Lung microvascular endothelial cell (primary cell): ENCODE measurements at regions not wholly inside any gene's neighbourhood (a gene's known extent, or its start where the extent isn't known, plus 50 kb on each side); places are given as distances from the start of the nearest gene placed in this dataset.

Experiments used
- DNase-seq, 2 donors: peaks; one replicate each; pipeline versions ENCODE4 v3.0.0 to v3.0.0-alpha.2; 2010; ENCODE audit warnings: low read depth in 2 of 2

DNA sequence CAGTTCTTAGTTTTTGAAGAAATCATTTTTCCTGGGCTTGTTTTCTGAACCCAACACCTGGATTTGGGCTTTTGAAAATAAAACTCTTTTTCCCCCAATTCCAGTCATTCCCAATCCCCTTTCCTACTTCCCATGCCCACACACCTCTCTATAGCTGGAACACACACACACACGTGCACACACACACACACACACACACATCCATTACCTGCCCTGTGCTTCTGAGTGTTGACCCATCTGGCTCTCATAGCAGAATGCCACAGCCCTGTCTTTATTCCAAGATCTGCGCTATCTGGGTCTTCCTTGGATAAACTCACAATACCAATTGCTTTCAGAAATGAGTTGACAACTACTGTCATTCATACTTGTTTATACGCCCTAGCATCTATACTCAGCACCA, 54.9 kb upstream of the C4orf54 start:
- DNase-seq = no peak

DNA sequence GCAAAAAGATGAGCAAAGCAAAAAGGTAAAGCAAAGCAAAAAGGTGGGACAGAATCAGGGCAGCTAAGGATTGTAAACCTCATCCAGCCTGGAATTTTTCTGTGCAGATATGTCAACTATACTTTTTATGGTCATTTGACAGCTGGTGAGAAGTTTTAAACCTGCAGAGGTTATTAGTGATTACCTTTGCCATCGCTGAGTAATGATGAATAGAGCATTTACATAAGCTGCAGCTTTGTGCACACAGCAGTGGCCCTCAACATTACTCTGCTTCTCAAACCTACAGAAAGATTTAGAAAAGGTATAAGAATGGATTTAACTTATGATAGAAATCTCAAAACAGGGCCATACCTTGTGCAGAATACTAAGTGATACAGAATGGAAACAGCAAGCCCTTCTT, 54.5 kb upstream of the C4orf54 start:
- no peak for DNase-seq

DNA sequence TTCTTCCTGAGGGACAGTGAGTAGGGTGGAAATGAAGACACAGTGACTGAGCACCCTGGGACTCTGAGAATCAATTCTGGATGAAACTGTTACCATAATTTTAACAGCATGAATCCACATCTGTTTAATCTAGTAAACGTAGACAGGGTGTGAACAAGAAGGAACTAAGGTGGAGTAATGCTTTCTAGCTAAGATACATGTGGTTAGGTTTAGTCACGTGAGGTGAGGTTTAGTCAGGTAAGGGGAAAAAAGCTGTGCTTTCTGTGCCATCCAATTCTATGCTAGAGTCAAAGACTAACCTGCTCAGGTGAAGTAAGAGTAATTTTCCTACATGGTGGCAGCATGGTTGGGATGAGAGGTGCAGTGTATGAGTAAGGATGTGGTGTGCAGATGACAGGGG, 54.0 kb upstream of the C4orf54 start:
- no peak for DNase-seq

DNA sequence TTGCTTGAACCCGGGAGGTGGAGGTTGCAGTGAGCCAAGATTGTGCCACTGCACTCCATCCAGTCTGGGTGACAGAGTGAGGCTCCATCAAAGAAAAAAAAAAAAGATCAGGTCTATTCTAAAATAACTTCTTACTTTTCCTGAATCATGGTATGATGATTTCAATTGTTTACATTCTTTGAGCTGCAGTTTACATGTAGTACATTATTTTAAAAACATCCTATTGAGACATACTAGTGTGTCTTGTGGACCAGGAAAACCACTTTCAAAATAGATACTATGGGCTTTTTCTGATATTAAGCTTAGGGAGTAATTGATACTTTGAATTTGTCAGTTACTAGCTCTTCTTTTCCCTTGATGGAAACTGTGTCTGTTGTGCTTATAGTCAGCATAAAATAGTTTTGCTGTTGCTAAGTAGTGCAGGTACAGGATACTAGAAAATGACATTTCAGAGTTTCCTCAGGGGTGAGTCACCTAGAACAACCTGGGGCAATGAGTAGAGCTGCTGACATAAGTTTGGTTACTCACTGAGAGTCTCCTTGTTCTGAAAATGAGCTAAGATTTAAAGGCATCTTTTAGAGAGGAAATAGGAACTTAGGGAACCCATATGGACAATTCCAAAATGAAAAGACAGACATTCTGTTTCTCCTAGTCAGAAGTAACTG, 53.2 kb upstream of the C4orf54 start:
- DNase-seq = no peak

DNA sequence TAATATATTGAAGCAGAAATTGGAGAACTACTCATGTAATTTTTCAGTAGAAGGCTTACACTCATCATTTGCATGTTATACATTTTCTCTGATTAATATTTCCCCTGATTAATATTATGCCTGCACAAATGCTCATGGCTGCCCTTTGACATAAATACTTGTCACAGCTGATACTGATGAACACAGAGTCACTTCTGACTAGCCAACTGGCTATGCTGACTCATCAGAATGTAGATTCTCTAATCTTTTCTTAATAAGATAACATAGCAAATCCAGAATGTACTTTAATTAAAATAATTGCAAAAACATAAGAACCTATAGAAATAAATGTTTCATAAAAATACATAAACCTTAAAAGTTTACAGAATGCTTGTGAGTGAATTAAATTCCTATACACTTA, 52.4 kb upstream of the C4orf54 start:
- DNase-seq = no peak

DNA sequence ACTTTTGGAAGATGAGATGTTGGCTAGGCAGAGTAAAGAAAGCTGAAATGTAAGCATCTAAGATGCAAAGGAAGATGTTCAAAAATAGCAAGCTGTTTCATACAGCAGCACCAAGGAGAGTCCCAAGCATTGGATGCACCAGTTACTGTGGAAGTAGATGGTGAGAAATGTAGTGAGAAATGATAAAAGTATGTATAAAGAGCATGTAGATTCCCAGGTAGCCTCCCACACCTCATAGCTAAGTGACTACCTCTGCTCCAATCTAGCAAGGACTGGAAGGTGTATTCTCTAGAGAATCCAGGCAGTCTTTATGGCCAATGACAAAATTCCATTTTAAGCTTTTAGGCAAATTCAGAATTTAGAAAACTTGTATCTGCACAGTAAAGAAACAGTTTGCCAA, 50.9 kb upstream of the C4orf54 start:
- DNase-seq = no peak
